ENCODE measurements at regions not wholly inside any gene's neighbourhood (a gene's known extent, or its start where the extent isn't known, plus 50 kb on each side); places are given as distances from the start of the nearest gene placed in this dataset.

DNA sequence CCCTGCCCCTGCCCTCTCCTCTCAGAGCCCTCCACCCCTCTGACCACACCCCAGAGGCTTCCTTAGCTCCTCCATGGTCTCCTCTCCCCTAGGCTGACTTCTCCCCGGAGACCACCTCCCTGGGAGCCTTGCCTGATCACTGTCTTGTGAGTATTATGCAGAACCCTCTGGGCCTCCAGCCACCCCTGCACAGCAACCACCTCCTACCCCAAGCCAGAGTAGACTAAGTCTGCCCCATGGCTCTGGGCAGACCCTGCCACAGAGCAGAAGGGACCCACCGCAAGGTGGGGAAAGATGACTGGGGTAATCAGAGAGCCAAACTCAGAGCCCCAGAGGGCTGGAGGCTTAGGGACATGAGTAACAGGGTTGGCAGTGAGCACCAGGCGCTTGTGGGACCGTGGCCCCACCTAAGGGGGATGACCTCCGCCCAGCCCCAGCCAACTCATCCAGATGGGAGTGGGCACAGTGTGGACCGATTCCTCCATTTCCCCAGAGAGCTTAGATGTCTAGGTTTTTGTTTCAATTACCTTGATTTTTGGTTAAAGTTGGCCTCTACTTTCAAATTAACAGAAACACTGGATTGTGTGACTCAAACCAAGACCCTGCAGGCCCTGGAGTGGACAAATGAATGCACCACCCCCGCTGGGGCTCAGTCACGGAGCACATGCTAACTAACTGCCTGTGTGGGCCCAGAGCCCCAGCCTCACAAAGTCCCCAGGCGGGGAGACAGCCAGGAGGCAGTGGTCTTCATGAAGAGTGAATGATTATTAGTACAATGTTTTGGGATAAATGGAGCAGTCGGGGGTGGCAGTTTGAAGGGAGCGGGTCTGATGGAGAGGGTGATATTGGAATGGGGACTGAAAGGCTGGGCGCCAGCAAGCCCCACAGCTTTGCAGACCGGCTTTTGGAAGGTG, 119.4 kb upstream of the PRR20G start:
- intact Hi-C loops (cut with DNase I): no loop called here
- Histone ChIP-seq H3K27ac (no peak overlapping the region), H3K27me3 (no peaks in the 10 kb centered on the region), H3K4me3 (no peak overlapping the region), H3K36me3 (no peaks in the 10 kb centered on the region), H3K4me1 (no peaks in the 10 kb centered on the region), H3K9me3 (no peaks in the 10 kb centered on the region)
- peak in 1 of 2 donors; percentile 31 for DNase-seq (ENCODE audit: low spot score in 2 of 2)
- TF ChIP-seq, protein P1, sequence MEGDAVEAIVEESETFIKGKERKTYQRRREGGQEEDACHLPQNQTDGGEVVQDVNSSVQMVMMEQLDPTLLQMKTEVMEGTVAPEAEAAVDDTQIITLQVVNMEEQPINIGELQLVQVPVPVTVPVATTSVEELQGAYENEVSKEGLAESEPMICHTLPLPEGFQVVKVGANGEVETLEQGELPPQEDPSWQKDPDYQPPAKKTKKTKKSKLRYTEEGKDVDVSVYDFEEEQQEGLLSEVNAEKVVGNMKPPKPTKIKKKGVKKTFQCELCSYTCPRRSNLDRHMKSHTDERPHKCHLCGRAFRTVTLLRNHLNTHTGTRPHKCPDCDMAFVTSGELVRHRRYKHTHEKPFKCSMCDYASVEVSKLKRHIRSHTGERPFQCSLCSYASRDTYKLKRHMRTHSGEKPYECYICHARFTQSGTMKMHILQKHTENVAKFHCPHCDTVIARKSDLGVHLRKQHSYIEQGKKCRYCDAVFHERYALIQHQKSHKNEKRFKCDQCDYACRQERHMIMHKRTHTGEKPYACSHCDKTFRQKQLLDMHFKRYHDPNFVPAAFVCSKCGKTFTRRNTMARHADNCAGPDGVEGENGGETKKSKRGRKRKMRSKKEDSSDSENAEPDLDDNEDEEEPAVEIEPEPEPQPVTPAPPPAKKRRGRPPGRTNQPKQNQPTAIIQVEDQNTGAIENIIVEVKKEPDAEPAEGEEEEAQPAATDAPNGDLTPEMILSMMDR (IDR thresholded peaks at IDR 0.05): no peak

DNA sequence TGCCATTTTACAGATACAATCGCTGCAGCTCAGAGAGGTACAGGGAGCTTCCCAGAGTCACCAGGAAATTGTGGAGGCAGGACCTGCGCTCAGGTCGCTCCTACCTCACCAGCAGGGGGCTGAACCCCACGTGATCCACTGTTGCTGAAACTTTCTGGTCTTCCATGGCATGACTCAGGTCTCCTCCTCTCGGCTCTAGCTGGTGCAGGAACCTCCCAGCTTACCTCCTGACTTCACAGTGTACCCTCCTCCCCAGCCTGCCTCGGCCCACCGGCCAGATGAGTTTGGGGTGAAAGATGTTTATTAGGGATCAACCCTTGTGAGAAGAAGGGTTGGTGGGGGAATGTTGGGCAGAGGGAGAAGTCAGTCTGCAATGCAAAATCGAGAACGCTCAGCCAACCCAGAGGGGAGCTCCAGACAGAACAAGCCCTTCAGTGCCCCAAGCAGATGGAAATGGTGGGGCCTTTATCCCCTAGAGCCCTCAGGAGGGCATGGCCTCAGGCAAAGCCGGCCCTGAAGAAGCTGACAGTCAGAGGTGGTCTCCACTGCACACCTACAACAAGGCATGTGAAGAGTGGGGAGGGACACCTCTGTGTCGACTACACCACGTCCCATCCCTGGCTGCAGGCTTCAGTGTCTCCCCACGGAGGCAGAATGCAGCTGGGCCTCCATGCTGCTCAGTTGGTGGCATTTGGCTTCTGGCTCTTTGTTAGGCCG, 118.6 kb upstream of the PRR20G start:
- no peak overlapping the region for H3K4me3 ChIP-seq
- H3K27me3 ChIP-seq: no peaks in the 10 kb centered on the region

DNA sequence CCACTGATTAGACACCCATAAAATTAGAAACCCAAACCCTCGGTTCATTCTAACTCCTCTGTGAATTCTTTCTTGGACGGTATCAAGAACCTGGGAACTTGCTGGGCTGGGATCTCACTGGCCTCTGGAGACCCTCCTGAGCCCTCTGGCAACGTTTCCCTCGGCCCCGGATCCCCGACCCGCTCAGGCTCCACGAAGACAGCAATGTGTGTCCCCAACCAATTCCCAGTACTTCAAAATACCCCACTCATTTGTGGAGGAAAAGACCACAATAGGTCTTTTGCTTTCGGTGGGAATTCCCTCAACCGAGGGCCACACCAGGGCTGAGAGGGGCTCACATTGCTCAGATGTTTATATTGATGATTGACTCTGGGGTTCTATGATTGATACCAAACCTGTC, 117.9 kb upstream of the PRR20G start:
- intact Hi-C loops (cut with DNase I): no loop called here
- Histone ChIP-seq H3K27me3 (no peaks in the 10 kb centered on the region), H3K4me3 (no peak overlapping the region), H3K9me3 (no peaks in the 10 kb centered on the region), H3K27ac (no peak overlapping the region), H3K36me3 (no peaks in the 10 kb centered on the region), H3K4me1 (no peaks in the 10 kb centered on the region)
- TF ChIP-seq, protein P1 (IDR thresholded peaks at IDR 0.05): no peak
- DNase-seq (ENCODE audit: low spot score in 2 of 2): peak in 1 of 2 donors; percentile 39

More for the DNA sequence above, 118.6 kb upstream of the PRR20G start:
- Histone ChIP-seq H3K27ac (no peak overlapping the region), H3K36me3 (no peaks in the 10 kb centered on the region), H3K4me1 (no peaks in the 10 kb centered on the region), H3K9me3 (no peaks in the 10 kb centered on the region)
- peak in 1 of 2 donors; percentile 60 for DNase-seq (ENCODE audit: low spot score in 2 of 2)
- intact Hi-C loops (cut with DNase I): no loop called here
- TF ChIP-seq, protein P1 (IDR thresholded peaks at IDR 0.05): no peak

DNA sequence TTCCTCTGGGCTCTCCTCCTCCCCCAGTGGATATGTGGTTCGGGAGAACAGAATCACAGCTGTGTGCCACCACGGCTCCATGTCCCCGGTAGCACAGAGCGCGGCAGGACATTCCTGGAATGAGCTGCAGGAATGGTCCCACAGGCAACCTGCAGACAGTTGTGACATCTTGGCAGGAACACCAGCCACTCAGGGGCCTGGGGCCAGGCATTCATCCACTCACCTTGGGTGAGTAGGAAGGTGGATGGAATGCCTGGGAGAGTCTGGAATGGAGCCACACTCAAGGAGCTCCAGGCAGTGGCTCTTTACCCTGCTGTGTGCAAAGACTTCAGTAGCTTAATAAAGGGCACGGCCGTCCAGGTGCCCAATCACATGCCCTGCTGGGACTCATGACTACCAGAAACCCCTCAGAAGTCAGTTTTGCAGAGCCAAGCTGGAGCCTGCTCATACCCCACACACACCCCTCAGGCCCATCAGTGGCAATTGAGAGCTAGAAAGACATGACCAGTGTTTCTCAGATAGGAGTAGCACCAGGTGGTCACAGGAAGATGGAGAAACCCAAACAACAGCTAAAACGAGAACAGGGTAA, 117.3 kb upstream of the PRR20G start:
- no peaks in the 10 kb centered on the region for H3K4me1 ChIP-seq
- H3K27ac ChIP-seq: no peak overlapping the region
- no peak overlapping the region for H3K4me3 ChIP-seq
- no peaks in the 10 kb centered on the region for H3K27me3 ChIP-seq
- no peaks in the 10 kb centered on the region for H3K9me3 ChIP-seq
- peak in 1 of 2 donors; percentile 47 for DNase-seq (ENCODE audit: low spot score in 2 of 2)
- intact Hi-C loops (cut with DNase I): no loop called here
- TF ChIP-seq, protein P1 (IDR thresholded peaks at IDR 0.05): no peak
- no peaks in the 10 kb centered on the region for H3K36me3 ChIP-seq

DNA sequence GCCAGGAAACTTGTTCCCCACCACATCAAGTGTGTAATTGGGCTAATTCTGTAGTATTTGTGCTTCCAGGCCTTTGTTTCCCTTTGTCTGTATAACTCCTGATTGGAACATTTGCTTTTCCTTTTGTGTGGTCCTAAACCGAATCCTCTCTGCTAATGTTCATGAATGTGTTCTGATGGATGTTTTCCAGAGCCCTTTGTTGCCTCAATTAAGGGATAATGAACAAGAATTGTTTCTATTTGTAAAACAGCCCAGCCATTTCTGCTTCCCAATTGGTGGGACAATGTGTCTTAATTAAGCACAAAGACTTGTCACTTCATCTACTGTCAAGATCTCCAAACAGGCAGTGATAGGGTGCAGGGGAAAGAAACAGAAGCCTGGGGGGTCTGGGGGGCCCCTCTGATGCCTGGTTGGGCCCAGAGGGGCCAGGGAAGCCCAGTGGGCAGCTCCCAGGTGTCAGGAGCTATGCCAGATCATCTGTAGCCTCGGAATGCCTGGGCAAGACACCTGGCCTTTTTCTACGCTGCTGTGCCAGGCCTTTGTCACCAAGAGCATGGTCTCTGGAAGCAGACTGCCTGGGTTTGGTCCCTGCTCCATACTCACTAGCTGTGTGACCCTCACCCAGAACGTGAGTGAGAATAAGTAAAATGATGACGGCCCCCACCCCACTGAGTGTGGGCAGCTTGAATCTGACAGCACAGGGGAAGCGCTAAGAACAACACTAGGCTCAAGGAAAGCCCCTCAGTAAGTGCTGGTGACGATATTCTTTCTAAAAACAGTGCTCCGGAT, 116.6 kb upstream of the PRR20G start:
- intact Hi-C loops (cut with DNase I): no loop called here
- peak in 1 of 2 donors; percentile 58 for DNase-seq (ENCODE audit: low spot score in 2 of 2)

More for the DNA sequence above, 116.6 kb upstream of the PRR20G start:
- H3K27ac ChIP-seq: no peak overlapping the region
- H3K9me3 ChIP-seq: no peaks in the 10 kb centered on the region
- H3K4me3 ChIP-seq: no peak overlapping the region
- no peaks in the 10 kb centered on the region for H3K4me1 ChIP-seq
- no peaks in the 10 kb centered on the region for H3K27me3 ChIP-seq
- H3K36me3 ChIP-seq: no peaks in the 10 kb centered on the region
- TF ChIP-seq, protein P1 (IDR thresholded peaks at IDR 0.05): no peak

Data from ascending aorta (tissue), 2 donors.